ENCODE measurements at regions not wholly inside any gene's neighbourhood (a gene's known extent, or its start where the extent isn't known, plus 50 kb on each side); places are given as distances from the start of the nearest gene placed in this dataset.

GRCh38 chr4:54393243-54393642 lies 164.2 kb downstream of the PDGFRA start:
- peaks cover 0 to 5% (median 0%) of the 10 kb centered on the region in 9 donors for H3K4me1 ChIP-seq
- TF ChIP-seq CTCF (IDR thresholded peaks at IDR 0.05), result no peak
- 93 to 98% methylated on average over 4 of the region's 4 CpGs for WGBS, 2 donors
- no peak for ATAC-seq
- no peaks in the 10 kb centered on the region for H3K36me3 ChIP-seq
- no peaks in the 10 kb centered on the region for H3K9me3 ChIP-seq
- no peak overlapping the region for H3K27ac ChIP-seq
- intact Hi-C loops (cut with DNase I), result loop anchor here in 2 of 10 donors (5.0 kb wide), 2 partner anchors 34 to 39 kb away; no protein-coding TSS in a partner anchor
- H3K4me3 ChIP-seq, result no peak overlapping the region
- no peaks in the 10 kb centered on the region for H3K27me3 ChIP-seq
- DNase-seq, result no peak

- intact Hi-C loops (cut with DNase I), result no loop called here
- Histone ChIP-seq H3K4me3 (no peak overlapping the region), H3K9me3 (no peaks in the 10 kb centered on the region), H3K27ac (no peak overlapping the region), H3K4me1 (peaks cover 0 to 20% (median 0%) of the 10 kb centered on the region in 9 donors), H3K27me3 (no peaks in the 10 kb centered on the region), H3K36me3 (no peaks in the 10 kb centered on the region)
- no peak for DNase-seq
- no peak for TF ChIP-seq CTCF (IDR thresholded peaks at IDR 0.05)
- WGBS, 2 donors, result 74 to 83% methylated on average over 3 of the region's 3 CpGs
- ATAC-seq, result no peak
Observed at GRCh38 chr4:54395013-54395527, 166.0 kb downstream of the PDGFRA start.

GRCh38 chr4:54400188-54400587 lies 171.1 kb downstream of the PDGFRA start:
- intact Hi-C loops (cut with DNase I), result no loop called here
- no peak for ATAC-seq
- no peak overlapping the region for H3K4me3 ChIP-seq
- no peaks in the 10 kb centered on the region for H3K36me3 ChIP-seq
- H3K4me1 ChIP-seq, result peaks cover 0 to 33% (median 0%) of the 10 kb centered on the region in 9 donors
- TF ChIP-seq CTCF (IDR thresholded peaks at IDR 0.05), result no peak
- no peak for DNase-seq
- WGBS, 2 donors, result 65 to 73% methylated on average over 1 of the region's 1 CpG
- H3K9me3 ChIP-seq, result no peaks in the 10 kb centered on the region
- no peak overlapping the region for H3K27ac ChIP-seq
- H3K27me3 ChIP-seq, result no peaks in the 10 kb centered on the region

GRCh38 chr4:54400802-54401201 lies 171.7 kb downstream of the PDGFRA start:
- peak in 5 of 8 donors; percentile 31 to 65 (median 56) for ATAC-seq
- WGBS, 2 donors, result 53 to 62% methylated on average over 3 of the region's 3 CpGs

More at GRCh38 chr4:54400802-54401201, 171.7 kb downstream of the PDGFRA start:
- H3K36me3 ChIP-seq, result no peaks in the 10 kb centered on the region
- intact Hi-C loops (cut with DNase I), result no loop called here
- no peaks in the 10 kb centered on the region for H3K9me3 ChIP-seq
- H3K4me3 ChIP-seq, result no peak overlapping the region
- H3K27ac ChIP-seq, result no peak overlapping the region
- no peaks in the 10 kb centered on the region for H3K27me3 ChIP-seq
- TF ChIP-seq CTCF (IDR thresholded peaks at IDR 0.05), result no peak
- peak in 1 of 2 donors; percentile 16 for DNase-seq
- peaks cover 0 to 33% (median 0%) of the 10 kb centered on the region in 9 donors for H3K4me1 ChIP-seq
